Muscle of leg (tissue), 3 donors: ENCODE measurements at regions not wholly inside any gene's neighbourhood (a gene's known extent, or its start where the extent isn't known, plus 50 kb on each side); places are given as distances from the start of the nearest gene placed in this dataset.
A peak's percentile ranks its signal among the peaks of the same experiment; 100 is the strongest.

Experiments
- DNase-seq: peaks from one replicate; pipeline ENCODE4 v3.0.0; 2013
- H3K27ac ChIP-seq: one replicate; pipeline ENCODE4 v1.5.1; 2013; ENCODE audit warnings: mild to moderate bottlenecking, low read length, control low read depth
- H3K27me3 ChIP-seq: one replicate; pipeline ENCODE4 v1.6.1; 2013; ENCODE audit warnings: low read length; ENCODE audit not compliant: control insufficient read depth, insufficient read depth
- H3K36me3 ChIP-seq: one replicate; pipeline ENCODE4 v1.6.1; 2013; ENCODE audit warnings: low read length; ENCODE audit not compliant: control insufficient read depth, insufficient read depth
- H3K4me1 ChIP-seq: one replicate; pipeline ENCODE4 v1.6.1; 2013; ENCODE audit warnings: low read length; ENCODE audit not compliant: control insufficient read depth, insufficient read depth
- H3K4me3 ChIP-seq: one replicate; pipeline ENCODE4 v1.5.1; 2013; ENCODE audit warnings: low read length, control low read depth
- H3K9me3 ChIP-seq: replicated peaks from 2 replicates; pipeline ENCODE4 v1.6.1; 2013; ENCODE audit warnings: low read depth, low read length; ENCODE audit not compliant: control insufficient read depth
- WGBS: methylation state at CpG from one replicate; pipeline ENCODE4 v1.1.5; 2013; ENCODE audit warnings: missing lambda C conversion rate; ENCODE audit not compliant: insufficient coverage; 5-methylcytosine and 5-hydroxymethylcytosine counted together

GRCh38 chr2:236678307-236678975 lies 108.8 kb downstream of the ACKR3 start:
- WGBS, result 83% methylated on average over 15 of the region's 15 CpGs
- Histone ChIP-seq H3K27me3 (peaks cover 23% of the 10 kb centered on the region), H3K4me1 (peaks cover 9% of the 10 kb centered on the region), H3K27ac (no peak overlapping the region), H3K9me3 (no peaks in the 10 kb centered on the region), H3K4me3 (no peak overlapping the region), H3K36me3 (no peaks in the 10 kb centered on the region)
- DNase-seq, result no peak

GRCh38 chr2:236679884-236680860 lies 110.5 kb downstream of the ACKR3 start:
- no peak overlapping the region for H3K27ac ChIP-seq
- no peak overlapping the region for H3K4me3 ChIP-seq
- H3K9me3 ChIP-seq, result no peaks in the 10 kb centered on the region
- H3K27me3 ChIP-seq, result peaks cover 16% of the 10 kb centered on the region
- no CpG with 5 or more reads among the region's 10 CpGs for WGBS
- no peak for DNase-seq
- peaks cover 2% of the 10 kb centered on the region for H3K4me1 ChIP-seq
- no peaks in the 10 kb centered on the region for H3K36me3 ChIP-seq

GRCh38 chr2:236682651-236683422 lies 113.2 kb downstream of the ACKR3 start:
- Histone ChIP-seq H3K9me3 (no peaks in the 10 kb centered on the region), H3K27me3 (peaks cover 11% of the 10 kb centered on the region), H3K4me3 (no peak overlapping the region), H3K27ac (no peak overlapping the region), H3K4me1 (peaks cover 8% of the 10 kb centered on the region), H3K36me3 (no peaks in the 10 kb centered on the region)
- DNase-seq, result peak; percentile 59
- 69% methylated on average over 11 of the region's 12 CpGs for WGBS

- H3K36me3 ChIP-seq, result no peaks in the 10 kb centered on the region
- no CpG with 5 or more reads among the region's 9 CpGs for WGBS
- no peak for DNase-seq
- H3K9me3 ChIP-seq, result no peaks in the 10 kb centered on the region
- H3K4me1 ChIP-seq, result peaks cover 14% of the 10 kb centered on the region
- H3K4me3 ChIP-seq, result no peak overlapping the region
- H3K27ac ChIP-seq, result no peak overlapping the region
- peaks cover 7% of the 10 kb centered on the region for H3K27me3 ChIP-seq
These were observed 115.1 kb downstream of the ACKR3 start for GRCh38 chr2:236684504-236685256.

- WGBS, result 100% methylated on average over 1 of the region's 1 CpG
- H3K4me3 ChIP-seq, result no peak overlapping the region
These were observed 115.7 kb downstream of the ACKR3 start for GRCh38 chr2:236685361-236685760.

GRCh38 chr2:236685979-236686520 lies 116.4 kb downstream of the ACKR3 start:
- Histone ChIP-seq H3K36me3 (no peaks in the 10 kb centered on the region), H3K27me3 (peaks cover 7% of the 10 kb centered on the region), H3K4me3 (no peak overlapping the region), H3K4me1 (peaks cover 14% of the 10 kb centered on the region), H3K9me3 (no peaks in the 10 kb centered on the region), H3K27ac (no peak overlapping the region)
- no peak for DNase-seq
- WGBS, result 92% methylated on average over 11 of the region's 11 CpGs

More at GRCh38 chr2:236685361-236685760, 115.7 kb downstream of the ACKR3 start:
- H3K27ac ChIP-seq, result no peak overlapping the region
- DNase-seq, result no peak
- peaks cover 14% of the 10 kb centered on the region for H3K4me1 ChIP-seq
- H3K27me3 ChIP-seq, result peaks cover 7% of the 10 kb centered on the region
- no peaks in the 10 kb centered on the region for H3K36me3 ChIP-seq
- H3K9me3 ChIP-seq, result no peaks in the 10 kb centered on the region

GRCh38 chr2:236686561-236686960 lies 116.9 kb downstream of the ACKR3 start:
- no CpG with 5 or more reads among the region's 2 CpGs for WGBS
- Histone ChIP-seq H3K27me3 (peaks cover 9% of the 10 kb centered on the region), H3K27ac (no peak overlapping the region), H3K4me3 (no peak overlapping the region), H3K9me3 (no peaks in the 10 kb centered on the region), H3K4me1 (peaks cover 14% of the 10 kb centered on the region), H3K36me3 (no peaks in the 10 kb centered on the region)
- DNase-seq, result no peak

GRCh38 chr2:236687296-236687965 lies 117.8 kb downstream of the ACKR3 start:
- no peak overlapping the region for H3K27ac ChIP-seq
- H3K4me3 ChIP-seq, result no peak overlapping the region
- 67% methylated on average over 7 of the region's 8 CpGs for WGBS
- H3K9me3 ChIP-seq, result no peaks in the 10 kb centered on the region
- H3K27me3 ChIP-seq, result peaks cover 12% of the 10 kb centered on the region
- no peaks in the 10 kb centered on the region for H3K36me3 ChIP-seq
- peaks cover 17% of the 10 kb centered on the region for H3K4me1 ChIP-seq
- no peak for DNase-seq

GRCh38 chr2:236688157-236688556 lies 118.5 kb downstream of the ACKR3 start:
- no peak for DNase-seq
- peaks cover 12% of the 10 kb centered on the region for H3K27me3 ChIP-seq
- H3K27ac ChIP-seq, result no peak overlapping the region
- H3K36me3 ChIP-seq, result no peaks in the 10 kb centered on the region
- no peaks in the 10 kb centered on the region for H3K9me3 ChIP-seq
- H3K4me1 ChIP-seq, result peaks cover 15% of the 10 kb centered on the region
- H3K4me3 ChIP-seq, result no peak overlapping the region
- 77% methylated on average over 3 of the region's 6 CpGs for WGBS
